ENCODE measurements at regions not wholly inside any gene's neighbourhood (a gene's known extent, or its start where the extent isn't known, plus 50 kb on each side); places are given as distances from the start of the nearest gene placed in this dataset.

GRCh38 chr15:91456921-91457320 is 356.9 kb downstream of the SV2B start:
- Histone ChIP-seq H3K36me3 (ENCODE audit: insufficient read depth, low read length) (no peaks in the 10 kb centered on the region), H3K9me2 (ENCODE audit: low read depth, low read length) (no peaks in the 10 kb centered on the region), H3K4me3 (ENCODE audit: low read depth, low read length, poor library complexity, severe bottlenecking) (no peak overlapping the region), H3K9ac (ENCODE audit: low read length) (no peak overlapping the region), H3K27me3 (ENCODE audit: insufficient read depth, low read length) (no peaks in the 10 kb centered on the region), H3K9me3 (ENCODE audit: low read length) (no peaks in the 10 kb centered on the region), H3K4me2 (ENCODE audit: low read length) (no peak overlapping the region), H3F3A (ENCODE audit: insufficient read depth, low read length) (no peaks in the 10 kb centered on the region), H3K4me1 (ENCODE audit: insufficient read depth, low read length, severe bottlenecking) (no peaks in the 10 kb centered on the region), H3K27ac (ENCODE audit: low read depth, low read length, poor library complexity, severe bottlenecking) (no peak overlapping the region), H2AFZ (ENCODE audit: low read length) (no peak overlapping the region), H4K20me1 (ENCODE audit: insufficient read depth, low read length) (no peaks in the 10 kb centered on the region), H3K79me2 (ENCODE audit: insufficient read depth, low read length) (no peaks in the 10 kb centered on the region)
- TF ChIP-seq EZH2 (IDR thresholded peaks at IDR 0.05; ENCODE audit: borderline replicate concordance, low read length) (no peak), CTCF (IDR thresholded peaks at IDR 0.05; ENCODE audit: low read length) (no peak)

GRCh38 chr15:91461377-91461776 is 361.3 kb downstream of the SV2B start:
- Histone ChIP-seq H3K79me2 (ENCODE audit: insufficient read depth, low read length) (no peaks in the 10 kb centered on the region), H3K9me3 (ENCODE audit: low read length) (no peaks in the 10 kb centered on the region), H3K9ac (ENCODE audit: low read length) (no peak overlapping the region), H3K4me2 (ENCODE audit: low read length) (no peak overlapping the region), H3K9me2 (ENCODE audit: low read depth, low read length) (no peaks in the 10 kb centered on the region), H4K20me1 (ENCODE audit: insufficient read depth, low read length) (no peaks in the 10 kb centered on the region), H2AFZ (ENCODE audit: low read length) (no peak overlapping the region), H3K27me3 (ENCODE audit: insufficient read depth, low read length) (no peaks in the 10 kb centered on the region), H3K4me3 (ENCODE audit: low read depth, low read length, poor library complexity, severe bottlenecking) (no peak overlapping the region), H3K27ac (ENCODE audit: low read depth, low read length, poor library complexity, severe bottlenecking) (no peak overlapping the region), H3K36me3 (ENCODE audit: insufficient read depth, low read length) (no peaks in the 10 kb centered on the region), H3K4me1 (ENCODE audit: insufficient read depth, low read length, severe bottlenecking) (no peaks in the 10 kb centered on the region), H3F3A (ENCODE audit: insufficient read depth, low read length) (no peaks in the 10 kb centered on the region)
- TF ChIP-seq EZH2 (IDR thresholded peaks at IDR 0.05; ENCODE audit: borderline replicate concordance, low read length) (no peak), CTCF (IDR thresholded peaks at IDR 0.05; ENCODE audit: low read length) (no peak)

- no peaks in the 10 kb centered on the region for H3K27me3 ChIP-seq (ENCODE audit: insufficient read depth, low read length)
Observed at GRCh38 chr15:91465086-91465485, 365.0 kb downstream of the SV2B start.

More at GRCh38 chr15:91465086-91465485, 365.0 kb downstream of the SV2B start:
- H4K20me1 ChIP-seq (ENCODE audit: insufficient read depth, low read length), result no peaks in the 10 kb centered on the region
- H3K4me1 ChIP-seq (ENCODE audit: insufficient read depth, low read length, severe bottlenecking), result no peaks in the 10 kb centered on the region
- no peaks in the 10 kb centered on the region for H3K9me3 ChIP-seq (ENCODE audit: low read length)
- H3K4me3 ChIP-seq (ENCODE audit: low read depth, low read length, poor library complexity, severe bottlenecking), result no peak overlapping the region
- no peaks in the 10 kb centered on the region for H3K9me2 ChIP-seq (ENCODE audit: low read depth, low read length)
- no peaks in the 10 kb centered on the region for H3F3A ChIP-seq (ENCODE audit: insufficient read depth, low read length)
- no peak overlapping the region for H3K9ac ChIP-seq (ENCODE audit: low read length)
- no peaks in the 10 kb centered on the region for H3K79me2 ChIP-seq (ENCODE audit: insufficient read depth, low read length)
- no peak overlapping the region for H3K4me2 ChIP-seq (ENCODE audit: low read length)
- no peaks in the 10 kb centered on the region for H3K36me3 ChIP-seq (ENCODE audit: insufficient read depth, low read length)
- no peak overlapping the region for H2AFZ ChIP-seq (ENCODE audit: low read length)
- TF ChIP-seq CTCF (IDR thresholded peaks at IDR 0.05; ENCODE audit: low read length) (no peak), EZH2 (IDR thresholded peaks at IDR 0.05; ENCODE audit: borderline replicate concordance, low read length) (no peak)
- H3K27ac ChIP-seq (ENCODE audit: low read depth, low read length, poor library complexity, severe bottlenecking), result no peak overlapping the region
